Peyer's patch (tissue), 4 donors: ENCODE measurements at regions not wholly inside any gene's neighbourhood (a gene's known extent, or its start where the extent isn't known, plus 50 kb on each side); places are given as distances from the start of the nearest gene placed in this dataset.

Experiments
- DNase-seq, 3 donors: peaks; one replicate each; pipeline ENCODE4 v3.0.0-alpha.2; 2017 to 2019
- H3K27ac ChIP-seq, 4 donors: fragments of 200-600 bp; sonication (generic); one replicate each; pipeline ENCODE4 v1.5.1; 2016 to 2019
- H3K27me3 ChIP-seq, 2 donors: fragments of 200-600 bp; sonication (generic); one replicate each; pipeline ENCODE4 v1.5.1; 2019
- H3K36me3 ChIP-seq, 3 donors: fragments of 200-600 bp; sonication (generic); one replicate each; pipeline ENCODE4 v1.5.1; 2016 to 2019
- H3K4me1 ChIP-seq, 4 donors: fragments of 200-600 bp; sonication (generic); one replicate each; pipeline ENCODE4 v1.5.1; 2016 to 2019
- H3K4me3 ChIP-seq, 4 donors: fragments of 200-600 bp; sonication (generic); 1 replicate in 3 of 4; 2 replicates in 1 of 4; pipeline ENCODE4 v1.5.1; 2016 to 2019; ENCODE audit warnings: mild to moderate bottlenecking in 1 of 4
- H3K9me3 ChIP-seq, 4 donors: fragments of 200-600 bp; sonication (generic); one replicate each; pipeline ENCODE4 v1.5.1; 2016 to 2019; ENCODE audit warnings: mild to moderate bottlenecking in 1 of 4
- CTCF ChIP-seq, 6 experiments: fragments of 450-650 bp in 4 of 6; fragments of 200-600 bp in 2 of 6; sonication (generic) in 1 of 6; IDR thresholded peaks; one replicate each; pipeline ENCODE4 v1.5.1; 2017 to 2019; ENCODE audit warnings: antibody characterized with exemption in 6 of 6, mild to moderate bottlenecking in 3 of 6, moderate library complexity in 1 of 6
- POLR2A ChIP-seq, 2 donors: fragments of 450-650 bp; IDR thresholded peaks; one replicate each; pipeline ENCODE4 v1.5.1; 2017; ENCODE audit warnings: antibody characterized with exemption in 2 of 2, mild to moderate bottlenecking in 2 of 2, moderate library complexity in 2 of 2

DNA sequence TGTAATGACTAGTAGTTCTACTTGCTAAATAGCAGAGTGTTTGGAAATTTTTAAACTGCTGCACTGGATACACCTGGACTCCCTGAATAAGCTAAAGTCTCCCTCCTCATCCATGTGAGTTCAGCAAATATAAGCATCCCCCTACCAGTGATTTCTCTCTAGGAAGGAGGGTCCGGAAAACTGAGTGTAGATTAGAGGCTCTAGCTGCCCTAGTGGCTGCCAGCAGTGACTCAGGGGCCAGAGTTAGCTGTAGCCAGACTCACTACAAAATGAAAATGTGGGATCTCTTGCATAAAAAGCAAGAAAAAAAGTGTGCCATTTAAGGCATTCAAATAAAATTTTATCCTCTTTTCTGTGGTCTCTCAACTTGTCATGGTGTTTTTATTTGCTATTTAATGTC is 485.0 kb upstream of the ATP11B start:
- no peaks in the 10 kb centered on the region for H3K9me3 ChIP-seq
- H3K27me3 ChIP-seq: no peaks in the 10 kb centered on the region
- H3K36me3 ChIP-seq: no peaks in the 10 kb centered on the region
- TF ChIP-seq CTCF (IDR thresholded peaks at IDR 0.05): no peak
- TF ChIP-seq POLR2A (IDR thresholded peaks at IDR 0.05): no peak
- H3K4me3 ChIP-seq: no peak overlapping the region
- no peaks in the 10 kb centered on the region for H3K4me1 ChIP-seq
- no peak overlapping the region for H3K27ac ChIP-seq
- DNase-seq: no peak

- Histone ChIP-seq H3K27ac (no peak overlapping the region), H3K9me3 (no peaks in the 10 kb centered on the region), H3K27me3 (no peaks in the 10 kb centered on the region), H3K36me3 (no peaks in the 10 kb centered on the region), H3K4me1 (no peaks in the 10 kb centered on the region), H3K4me3 (no peak overlapping the region)
- no peak for DNase-seq
- TF ChIP-seq POLR2A (IDR thresholded peaks at IDR 0.05): no peak
These were observed 484.2 kb upstream of the ATP11B start for GRCh38 chr3:182309120-182309519.

GRCh38 chr3:182315313-182315712 is 478.0 kb upstream of the ATP11B start:
- Histone ChIP-seq H3K27ac (no peak overlapping the region), H3K36me3 (no peaks in the 10 kb centered on the region), H3K27me3 (no peaks in the 10 kb centered on the region), H3K4me3 (no peak overlapping the region), H3K9me3 (no peaks in the 10 kb centered on the region), H3K4me1 (no peaks in the 10 kb centered on the region)
- TF ChIP-seq CTCF (IDR thresholded peaks at IDR 0.05): no peak
- TF ChIP-seq POLR2A (IDR thresholded peaks at IDR 0.05): no peak
- no peak for DNase-seq

- H3K4me3 ChIP-seq: no peak overlapping the region
- TF ChIP-seq CTCF (IDR thresholded peaks at IDR 0.05): no peak
- TF ChIP-seq POLR2A (IDR thresholded peaks at IDR 0.05): no peak
- DNase-seq: no peak
- no peaks in the 10 kb centered on the region for H3K27me3 ChIP-seq
- no peaks in the 10 kb centered on the region for H3K36me3 ChIP-seq
- no peaks in the 10 kb centered on the region for H3K4me1 ChIP-seq
- no peaks in the 10 kb centered on the region for H3K9me3 ChIP-seq
- H3K27ac ChIP-seq: no peak overlapping the region
These were observed 470.1 kb upstream of the ATP11B start for GRCh38 chr3:182323126-182323700.

- no peaks in the 10 kb centered on the region for H3K36me3 ChIP-seq
- no peaks in the 10 kb centered on the region for H3K27me3 ChIP-seq
- no peak for DNase-seq
- no peaks in the 10 kb centered on the region for H3K4me1 ChIP-seq
- H3K9me3 ChIP-seq: no peaks in the 10 kb centered on the region
- no peak overlapping the region for H3K4me3 ChIP-seq
- no peak for TF ChIP-seq CTCF (IDR thresholded peaks at IDR 0.05)
- no peak for TF ChIP-seq POLR2A (IDR thresholded peaks at IDR 0.05)
- no peak overlapping the region for H3K27ac ChIP-seq
These were observed 469.4 kb upstream of the ATP11B start for GRCh38 chr3:182323898-182324297.

- Histone ChIP-seq H3K9me3 (no peaks in the 10 kb centered on the region), H3K27me3 (no peaks in the 10 kb centered on the region), H3K4me1 (no peaks in the 10 kb centered on the region), H3K4me3 (no peak overlapping the region), H3K27ac (no peak overlapping the region), H3K36me3 (no peaks in the 10 kb centered on the region)
- TF ChIP-seq POLR2A (IDR thresholded peaks at IDR 0.05): no peak
- no peak for TF ChIP-seq CTCF (IDR thresholded peaks at IDR 0.05)
- DNase-seq: no peak
These were observed 467.9 kb upstream of the ATP11B start for GRCh38 chr3:182325213-182325950.
